Mucosa of stomach (tissue), 1 donor: ENCODE measurements at regions not wholly inside any gene's neighbourhood (a gene's known extent, or its start where the extent isn't known, plus 50 kb on each side); places are given as distances from the start of the nearest gene placed in this dataset.
"Not testable (repeated sequence)": the region's sequence is repeated elsewhere in the genome, so short reads cannot be mapped to it uniquely, and the experiment has no call there.

ENCODE experiments used
- H3K27me3 ChIP-seq: one replicate; pipeline ENCODE4 v1.7.0; 2013; ENCODE audit warnings: mild to moderate bottlenecking, low read length; ENCODE audit not compliant: control insufficient read depth, insufficient read depth
- H3K36me3 ChIP-seq: one replicate; pipeline ENCODE4 v1.7.0; 2013; ENCODE audit warnings: low read length; ENCODE audit not compliant: control insufficient read depth, insufficient read depth
- H3K4me1 ChIP-seq: one replicate; pipeline ENCODE4 v1.7.0; 2013; ENCODE audit warnings: mild to moderate bottlenecking, low read length; ENCODE audit not compliant: control insufficient read depth, insufficient read depth
- H3K4me3 ChIP-seq: one replicate; pipeline ENCODE4 v1.7.0; 2013; ENCODE audit warnings: low read length
- H3K9ac ChIP-seq: one replicate; pipeline ENCODE4 v1.7.0; 2013; ENCODE audit warnings: mild to moderate bottlenecking, low read length, moderate library complexity
- H3K9me3 ChIP-seq: one replicate; pipeline ENCODE4 v1.7.0; 2013; ENCODE audit warnings: mild to moderate bottlenecking, low read length, moderate library complexity; ENCODE audit not compliant: control insufficient read depth
- donor health status: Pancreatic carcinoma.

DNA sequence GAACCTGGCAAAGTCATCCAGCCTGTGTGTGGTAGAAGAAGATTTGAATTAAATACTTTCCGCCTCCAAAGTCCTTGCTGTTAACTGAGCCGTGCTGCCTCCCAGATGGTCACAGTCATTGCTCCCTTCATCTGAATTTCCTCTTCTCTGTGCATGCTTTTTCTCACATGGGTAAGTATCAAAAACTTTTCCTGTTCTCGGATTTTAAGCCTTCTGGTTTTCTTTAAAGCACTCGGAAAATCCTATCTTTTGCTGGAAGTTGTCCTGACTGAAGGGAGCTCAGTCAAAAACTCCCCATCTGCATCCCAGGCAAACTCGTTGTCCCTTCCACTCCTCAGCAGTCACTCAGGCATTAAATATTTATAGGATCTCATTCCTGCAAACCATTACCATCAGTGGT, 290.0 kb upstream of the PIK3R1 start:
- Histone ChIP-seq H3K9me3 (no peaks in the 10 kb centered on the region), H3K4me1 (no peaks in the 10 kb centered on the region), H3K9ac (no peak overlapping the region), H3K4me3 (no peak overlapping the region), H3K27me3 (no peaks in the 10 kb centered on the region), H3K36me3 (no peaks in the 10 kb centered on the region)

DNA sequence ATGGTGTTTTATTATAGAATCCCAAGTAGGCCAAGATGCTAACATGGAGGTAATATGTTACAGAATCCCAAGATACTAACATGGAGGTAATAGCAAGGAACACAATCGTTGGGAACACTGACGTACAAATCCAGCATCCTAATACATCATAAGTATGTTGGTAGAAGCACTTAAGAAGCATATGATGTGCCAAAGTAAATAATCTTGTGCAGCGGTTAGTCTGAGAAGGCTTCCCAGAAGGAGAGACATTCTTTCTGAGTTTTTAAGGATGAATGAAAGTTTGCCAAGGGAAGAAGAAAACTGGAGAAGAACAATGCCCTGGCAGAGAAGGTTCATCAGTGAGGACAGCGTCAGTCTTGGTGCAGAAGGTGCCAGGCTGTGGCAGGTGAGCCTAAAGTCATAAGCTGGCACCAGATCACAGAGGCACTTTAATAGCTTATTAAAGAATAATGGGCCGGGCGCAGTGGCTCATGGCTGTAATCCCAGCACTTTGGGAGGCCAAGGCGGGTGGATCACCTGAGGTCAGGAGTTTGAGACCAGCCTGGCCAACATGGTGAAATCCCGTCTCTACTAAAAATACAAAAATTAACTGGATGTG, 294.5 kb upstream of the PIK3R1 start:
- Histone ChIP-seq H3K27me3 (no peaks in the 10 kb centered on the region), H3K4me1 (no peaks in the 10 kb centered on the region), H3K36me3 (no peaks in the 10 kb centered on the region), H3K9me3 (no peaks in the 10 kb centered on the region), H3K4me3 (no peak overlapping the region), H3K9ac (no peak overlapping the region)

DNA sequence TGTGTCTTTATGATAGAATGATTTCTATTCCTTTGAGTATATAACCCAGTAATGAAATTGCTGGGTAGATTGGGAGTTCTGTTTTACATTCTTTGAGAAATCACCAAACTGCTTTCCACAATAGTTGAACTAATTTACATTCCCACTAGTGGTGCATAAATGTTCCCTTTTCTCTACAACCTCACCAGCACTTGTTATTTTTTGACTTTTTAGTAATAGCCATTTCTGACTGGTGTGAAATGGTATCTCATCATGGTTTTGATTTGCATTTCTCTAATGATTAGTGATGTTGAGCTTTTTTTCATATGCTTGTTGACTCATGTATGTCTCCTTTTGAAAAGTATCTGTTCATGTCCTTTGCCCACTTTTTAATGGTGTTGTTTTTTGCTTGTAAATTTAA, 296.0 kb upstream of the PIK3R1 start:
- not testable (repeated sequence) for H3K36me3 ChIP-seq, H3K4me1 ChIP-seq, H3K9me3 ChIP-seq, H3K27me3 ChIP-seq, H3K9ac ChIP-seq, H3K4me3 ChIP-seq

DNA sequence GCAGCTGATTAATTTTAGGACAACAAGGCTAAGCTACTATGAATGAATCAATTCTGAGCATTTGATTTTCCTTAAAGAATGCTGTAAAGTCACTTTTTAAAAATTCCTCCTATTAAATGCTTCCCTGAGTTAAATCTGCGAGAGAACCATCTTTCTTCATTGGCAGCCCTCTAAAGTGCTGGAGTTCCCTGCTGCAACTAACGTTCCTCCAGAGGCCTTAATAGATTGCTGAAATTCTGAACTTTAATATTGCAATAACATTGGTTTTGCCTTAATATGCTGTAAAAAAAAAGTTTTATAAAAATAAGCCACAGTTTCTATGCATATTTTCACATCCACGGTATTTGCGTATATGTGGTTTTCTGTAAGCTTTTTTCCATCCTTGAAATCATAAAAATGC, 298.0 kb upstream of the PIK3R1 start:
- no peak overlapping the region for H3K9ac ChIP-seq
- H3K36me3 ChIP-seq = no peaks in the 10 kb centered on the region
- no peak overlapping the region for H3K4me3 ChIP-seq
- peaks cover 7% of the 10 kb centered on the region for H3K4me1 ChIP-seq
- H3K27me3 ChIP-seq = no peaks in the 10 kb centered on the region
- H3K9me3 ChIP-seq = no peaks in the 10 kb centered on the region

DNA sequence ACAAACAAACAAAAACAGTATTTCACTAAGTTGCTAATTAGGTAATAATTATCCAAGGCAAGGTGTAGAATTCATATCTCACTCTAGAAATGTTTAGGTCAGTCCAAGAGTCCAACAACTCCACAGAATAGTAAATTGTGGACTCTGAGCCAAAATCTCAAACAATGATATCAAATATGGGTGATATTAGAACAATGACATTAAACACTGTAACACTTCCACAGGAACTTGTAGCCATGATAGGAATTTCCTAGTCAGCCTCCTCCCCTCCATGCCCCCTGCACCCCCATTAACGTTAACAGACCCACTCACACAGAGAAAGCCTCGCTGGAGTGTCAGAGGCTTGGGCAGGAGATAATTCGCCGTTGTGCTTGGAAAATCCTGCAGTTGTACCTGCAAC, 305.0 kb upstream of the PIK3R1 start:
- Histone ChIP-seq H3K4me1 (peaks cover 17% of the 10 kb centered on the region), H3K9me3 (no peaks in the 10 kb centered on the region), H3K36me3 (no peaks in the 10 kb centered on the region), H3K27me3 (no peaks in the 10 kb centered on the region), H3K4me3 (no peak overlapping the region), H3K9ac (no peak overlapping the region)

DNA sequence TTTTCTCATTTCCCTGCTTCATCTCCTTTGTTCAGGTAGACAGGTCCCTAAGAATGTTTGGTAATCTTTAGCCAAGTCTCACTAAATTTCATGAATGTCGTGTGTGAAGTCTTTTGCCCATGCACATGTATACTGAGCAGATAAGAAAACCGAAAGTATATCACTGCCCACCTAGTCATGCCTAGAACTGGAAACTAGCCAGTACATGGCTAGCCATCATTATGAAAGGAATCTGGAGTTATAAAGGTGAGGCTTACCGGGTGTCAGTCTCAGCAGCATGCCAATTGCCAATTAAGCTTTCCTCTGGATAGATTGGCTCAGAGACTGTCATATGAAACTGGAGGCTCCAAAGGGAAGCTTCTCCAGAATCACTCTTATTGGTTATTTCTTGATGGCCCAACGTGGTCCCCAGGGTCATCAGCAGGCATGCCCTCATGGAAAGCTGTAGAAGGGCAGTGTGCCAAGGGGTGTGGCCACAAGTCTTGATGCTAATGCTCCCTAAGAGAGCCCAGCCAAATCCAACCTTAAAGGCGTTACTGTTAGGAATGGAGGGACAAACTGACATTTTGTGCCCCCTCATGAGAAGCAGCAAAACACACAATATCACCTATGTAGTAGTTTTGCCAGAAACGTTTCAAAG, 307.3 kb upstream of the PIK3R1 start:
- no peak overlapping the region for H3K9ac ChIP-seq
- peaks cover 10% of the 10 kb centered on the region for H3K4me1 ChIP-seq
- no peaks in the 10 kb centered on the region for H3K36me3 ChIP-seq
- no peak overlapping the region for H3K4me3 ChIP-seq
- no peaks in the 10 kb centered on the region for H3K27me3 ChIP-seq
- no peaks in the 10 kb centered on the region for H3K9me3 ChIP-seq

DNA sequence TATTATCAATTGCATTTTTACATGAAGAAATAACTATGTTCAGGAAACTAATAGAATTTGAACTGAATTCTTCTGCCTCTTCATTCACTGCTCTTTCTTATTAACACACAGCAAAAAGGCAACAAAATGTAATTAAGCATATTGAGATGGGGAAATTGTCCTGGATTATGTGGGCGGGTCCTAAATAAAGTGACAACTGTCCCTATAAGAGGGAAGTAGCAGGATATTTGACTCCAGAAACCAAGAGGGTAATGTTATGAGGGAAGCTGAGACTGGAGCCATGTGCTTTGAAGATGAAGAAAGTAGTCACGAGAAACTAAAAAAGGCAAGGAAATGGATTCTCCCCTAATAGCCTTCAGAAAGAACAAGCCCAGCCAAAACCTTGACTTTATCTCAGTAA, 311.2 kb upstream of the PIK3R1 start:
- Histone ChIP-seq H3K4me3 (no peak overlapping the region), H3K4me1 (no peaks in the 10 kb centered on the region), H3K9ac (no peak overlapping the region), H3K27me3 (no peaks in the 10 kb centered on the region), H3K36me3 (no peaks in the 10 kb centered on the region), H3K9me3 (no peaks in the 10 kb centered on the region)

DNA sequence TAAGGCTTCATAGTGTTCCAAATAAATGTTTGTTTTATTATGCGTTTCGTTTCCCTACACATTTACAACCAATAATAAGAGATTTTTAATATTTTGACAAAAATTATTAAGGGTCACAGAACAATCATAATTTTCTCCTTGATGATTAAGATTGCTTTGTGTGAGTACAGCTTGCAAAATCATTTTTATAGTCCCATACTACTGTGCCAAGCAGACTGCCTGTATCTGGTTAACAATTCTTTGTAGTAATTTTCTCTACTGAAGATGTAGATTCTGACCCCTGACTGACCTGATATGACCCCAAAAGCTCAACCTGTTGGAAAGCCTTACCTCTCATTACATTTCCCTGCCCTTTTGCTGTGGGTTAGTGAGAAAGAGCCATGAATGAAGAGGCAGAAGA, 311.9 kb upstream of the PIK3R1 start:
- H3K27me3 ChIP-seq = no peaks in the 10 kb centered on the region
- H3K4me3 ChIP-seq = no peak overlapping the region
- no peaks in the 10 kb centered on the region for H3K36me3 ChIP-seq
- H3K9me3 ChIP-seq = no peaks in the 10 kb centered on the region
- H3K4me1 ChIP-seq = no peaks in the 10 kb centered on the region
- H3K9ac ChIP-seq = no peak overlapping the region

DNA sequence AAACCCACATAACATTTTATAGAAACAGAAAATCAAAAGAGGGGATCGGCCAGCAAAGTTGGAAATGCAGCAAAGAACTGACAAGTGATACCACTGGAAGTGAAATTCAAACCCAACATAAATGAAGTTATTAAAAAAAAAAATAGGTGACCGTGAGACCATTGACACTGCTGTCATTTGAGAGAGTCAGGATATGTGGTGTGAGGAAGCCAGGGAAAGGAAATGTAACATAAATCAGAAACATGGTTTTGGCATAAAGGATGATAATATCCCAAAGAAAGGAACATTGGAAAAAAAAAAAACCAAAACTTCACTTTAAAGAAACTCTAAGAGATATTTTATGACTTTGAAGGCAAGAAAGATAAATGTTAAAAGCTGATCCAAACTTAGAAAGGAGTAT, 312.4 kb upstream of the PIK3R1 start:
- no peaks in the 10 kb centered on the region for H3K9me3 ChIP-seq
- no peaks in the 10 kb centered on the region for H3K36me3 ChIP-seq
- H3K9ac ChIP-seq = no peak overlapping the region
- no peak overlapping the region for H3K4me3 ChIP-seq
- H3K27me3 ChIP-seq = no peaks in the 10 kb centered on the region
- no peaks in the 10 kb centered on the region for H3K4me1 ChIP-seq

DNA sequence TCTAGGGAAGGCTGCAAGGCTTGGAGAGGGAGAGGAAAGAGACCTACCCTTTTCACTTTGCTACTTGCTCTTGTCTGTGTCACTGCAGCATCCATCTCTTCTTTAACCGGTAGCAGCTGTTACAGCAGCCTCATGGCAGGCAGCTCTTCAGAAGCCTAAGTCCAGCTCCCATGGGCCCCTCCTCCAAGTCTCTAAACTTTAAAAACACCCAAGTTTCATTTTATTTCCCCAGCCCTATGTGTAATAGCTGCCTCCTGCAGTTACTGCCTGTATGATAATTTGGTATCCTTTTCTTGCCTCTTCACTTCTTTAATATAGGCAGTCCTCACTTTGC, 313.1 kb upstream of the PIK3R1 start:
- Histone ChIP-seq H3K9ac (no peak overlapping the region), H3K9me3 (no peaks in the 10 kb centered on the region), H3K27me3 (no peaks in the 10 kb centered on the region), H3K4me3 (no peak overlapping the region), H3K36me3 (no peaks in the 10 kb centered on the region), H3K4me1 (no peaks in the 10 kb centered on the region)

DNA sequence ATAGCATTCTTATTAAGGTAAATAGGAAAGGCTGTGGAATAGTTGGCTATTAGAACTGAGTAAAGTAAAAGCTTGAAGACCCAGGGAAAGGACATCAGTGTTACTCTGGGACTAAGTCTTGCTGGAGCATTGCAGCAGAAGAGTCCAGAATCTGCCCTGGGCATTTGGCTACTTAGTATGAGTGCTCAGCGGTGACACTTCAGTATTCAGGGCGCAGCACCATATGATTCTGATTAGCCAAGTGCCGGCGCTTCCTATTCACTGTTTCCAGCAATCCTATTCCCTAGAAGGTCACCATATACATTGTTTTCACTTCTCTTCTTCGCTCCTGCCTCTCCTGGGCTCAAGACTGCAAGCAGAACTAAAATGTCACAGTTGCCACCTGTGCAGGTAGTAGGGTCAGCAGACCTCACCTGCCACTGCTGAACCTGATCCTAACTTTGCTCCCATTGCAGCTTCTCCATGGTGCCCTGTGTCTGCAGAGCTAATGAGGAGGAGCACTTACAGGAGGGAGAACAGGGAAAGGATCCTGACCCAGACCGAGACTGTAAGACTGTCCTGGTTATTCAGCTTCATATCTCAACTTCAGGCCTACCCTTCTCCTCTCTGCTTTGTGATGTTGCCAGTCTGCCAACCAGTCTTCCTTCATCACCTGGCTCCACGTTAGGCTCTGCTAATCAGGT, 313.6 kb upstream of the PIK3R1 start:
- no peak overlapping the region for H3K4me3 ChIP-seq
- H3K9ac ChIP-seq = no peak overlapping the region
- H3K4me1 ChIP-seq = no peaks in the 10 kb centered on the region
- no peaks in the 10 kb centered on the region for H3K36me3 ChIP-seq
- H3K27me3 ChIP-seq = no peaks in the 10 kb centered on the region
- H3K9me3 ChIP-seq = no peaks in the 10 kb centered on the region

DNA sequence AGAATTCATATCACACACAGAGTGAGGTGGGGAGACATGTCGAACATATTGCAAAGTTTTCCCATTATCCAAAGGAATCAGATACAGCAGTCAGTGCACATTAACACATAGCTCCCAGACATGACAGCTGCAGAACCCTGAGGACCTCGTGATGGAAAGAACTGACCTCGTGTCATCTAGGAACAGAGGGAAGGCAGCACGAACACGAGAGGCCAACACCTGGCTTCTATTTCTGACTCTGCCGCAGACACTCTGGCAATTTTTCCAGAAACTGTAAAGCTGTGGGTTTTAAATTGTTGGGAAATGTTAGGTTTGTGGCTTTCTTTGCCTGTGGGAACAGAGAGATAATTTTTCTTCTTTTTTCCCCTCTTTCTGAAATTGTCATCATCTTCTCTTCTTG, 315.0 kb upstream of the PIK3R1 start:
- H3K9me3 ChIP-seq = no peaks in the 10 kb centered on the region
- H3K4me1 ChIP-seq = no peaks in the 10 kb centered on the region
- no peaks in the 10 kb centered on the region for H3K36me3 ChIP-seq
- H3K9ac ChIP-seq = no peak overlapping the region
- no peak overlapping the region for H3K4me3 ChIP-seq
- no peaks in the 10 kb centered on the region for H3K27me3 ChIP-seq
